Gastrocnemius medialis (tissue), 4 donors: ENCODE measurements at regions not wholly inside any gene's neighbourhood (a gene's known extent, or its start where the extent isn't known, plus 50 kb on each side); places are given as distances from the start of the nearest gene placed in this dataset.

Experiments used
- ATAC-seq, 2 donors: fragments of 150-250 bp; one replicate each; pipeline ENCODE4 v1.9.1; 2016
- DNase-seq, 2 donors: peaks; one replicate each; pipeline ENCODE4 v3.0.0-alpha.2; 2019
- H3K27ac ChIP-seq, 4 donors: fragments of 200-600 bp; sonication (generic); 1 replicate in 1 of 4; 2 replicates in 3 of 4; pipeline ENCODE4 v1.5.1; 2016 to 2018; ENCODE audit warnings: mild to moderate bottlenecking in 2 of 4, moderate library complexity in 1 of 4
- H3K27me3 ChIP-seq, 3 donors: fragments of 200-600 bp; sonication (generic) in 2 of 3; 1 replicate in 1 of 3; 2 replicates in 2 of 3; pipeline versions ENCODE4 v1.5.1 to v1.6.0; 2016 to 2019; ENCODE audit warnings: mild to moderate bottlenecking in 1 of 3, moderate library complexity in 1 of 3
- H3K36me3 ChIP-seq, 2 donors: fragments of 200-600 bp; sonication (generic) in 1 of 2; one replicate each; pipeline ENCODE4 v1.5.1; 2017 to 2018
- H3K4me1 ChIP-seq, 2 donors: fragments of 200-600 bp; sonication (generic) in 1 of 2; one replicate each; pipeline ENCODE4 v1.5.1; 2016 to 2017; ENCODE audit warnings: mild to moderate bottlenecking in 2 of 2
- H3K4me3 ChIP-seq, 4 donors: fragments of 200-600 bp; sonication (generic) in 3 of 4; 1 replicate in 1 of 4; 2 replicates in 3 of 4; pipeline ENCODE4 v1.5.1; 2016 to 2019; ENCODE audit warnings: mild to moderate bottlenecking in 2 of 4
- H3K9me3 ChIP-seq, 3 donors: fragments of 200-600 bp; sonication (generic) in 2 of 3; 1 replicate in 1 of 3; 2 replicates in 2 of 3; pipeline ENCODE4 v1.5.1; 2016 to 2019
- POLR2A ChIP-seq, 2 donors: fragments of 450-650 bp; IDR thresholded peaks; one replicate each; pipeline ENCODE4 v1.6.1; 2017; ENCODE audit warnings: antibody characterized with exemption in 2 of 2, mild to moderate bottlenecking in 2 of 2, moderate library complexity in 2 of 2
- in situ Hi-C, 4 donors: fragments of 200-750 bp; cut with MboI; loops; one replicate each; pipeline versions ENCODE4 v1.15.0 to v1.8.0; 2017; ENCODE audit warnings: low sequenced_read_pairs in 4 of 4
- intact Hi-C: fragments of 100-400 bp; cut with DNase I; formaldehyde crosslinking; loops from one replicate; pipeline ENCODE4 v1.15.1; 2023; ENCODE audit warnings: low total_unique reads
- TF ChIP-seq, protein P1 (sequence below), 5 experiments: fragments of 450-650 bp in 3 of 5; fragments of 200-600 bp in 2 of 5; sonication (generic) in 2 of 5; IDR thresholded peaks in 4 of 5; conservative IDR thresholded peaks in 1 of 5; 1 replicate in 4 of 5; 2 replicates in 1 of 5; pipeline ENCODE4 v1.5.1; 2016 to 2019; ENCODE audit warnings: antibody characterized with exemption in 5 of 5, mild to moderate bottlenecking in 3 of 5, moderate library complexity in 3 of 5

DNA sequence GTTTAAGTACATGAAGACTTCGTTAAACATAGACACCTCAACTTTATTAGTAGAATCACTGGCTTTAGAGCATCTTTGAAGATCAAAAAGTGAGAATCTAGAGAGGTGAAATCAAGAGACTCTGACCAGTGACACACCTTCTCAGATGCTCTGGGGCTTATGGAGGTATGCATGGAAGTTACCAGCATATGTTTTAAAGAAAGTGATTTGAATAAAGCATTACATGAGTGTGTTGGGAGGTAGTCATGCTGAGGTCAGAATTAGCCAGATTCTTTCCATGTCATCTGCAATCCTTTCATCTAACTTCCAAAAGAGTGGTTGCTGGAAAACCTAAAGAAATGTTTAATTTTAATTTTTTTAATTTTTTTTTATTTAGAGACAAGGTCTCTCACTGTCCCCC, 658.0 kb upstream of the GOLIM4 start:
- intact Hi-C loops: no loop called here
- Histone ChIP-seq H3K27ac (no peak overlapping the region), H3K9me3 (no peaks in the 10 kb centered on the region), H3K27me3 (no peaks in the 10 kb centered on the region), H3K4me3 (no peak overlapping the region), H3K36me3 (no peaks in the 10 kb centered on the region), H3K4me1 (no peaks in the 10 kb centered on the region)
- in situ Hi-C loops: no loop called here
- no peak for TF ChIP-seq POLR2A (IDR thresholded peaks at IDR 0.05)
- TF ChIP-seq, protein P1, sequence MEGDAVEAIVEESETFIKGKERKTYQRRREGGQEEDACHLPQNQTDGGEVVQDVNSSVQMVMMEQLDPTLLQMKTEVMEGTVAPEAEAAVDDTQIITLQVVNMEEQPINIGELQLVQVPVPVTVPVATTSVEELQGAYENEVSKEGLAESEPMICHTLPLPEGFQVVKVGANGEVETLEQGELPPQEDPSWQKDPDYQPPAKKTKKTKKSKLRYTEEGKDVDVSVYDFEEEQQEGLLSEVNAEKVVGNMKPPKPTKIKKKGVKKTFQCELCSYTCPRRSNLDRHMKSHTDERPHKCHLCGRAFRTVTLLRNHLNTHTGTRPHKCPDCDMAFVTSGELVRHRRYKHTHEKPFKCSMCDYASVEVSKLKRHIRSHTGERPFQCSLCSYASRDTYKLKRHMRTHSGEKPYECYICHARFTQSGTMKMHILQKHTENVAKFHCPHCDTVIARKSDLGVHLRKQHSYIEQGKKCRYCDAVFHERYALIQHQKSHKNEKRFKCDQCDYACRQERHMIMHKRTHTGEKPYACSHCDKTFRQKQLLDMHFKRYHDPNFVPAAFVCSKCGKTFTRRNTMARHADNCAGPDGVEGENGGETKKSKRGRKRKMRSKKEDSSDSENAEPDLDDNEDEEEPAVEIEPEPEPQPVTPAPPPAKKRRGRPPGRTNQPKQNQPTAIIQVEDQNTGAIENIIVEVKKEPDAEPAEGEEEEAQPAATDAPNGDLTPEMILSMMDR (IDR thresholded peaks at IDR 0.05 in 4 of 5, conservative IDR thresholded peaks at IDR 0.05 in 1 of 5): no peak
- DNase-seq (no peak), ATAC-seq (no peak)

DNA sequence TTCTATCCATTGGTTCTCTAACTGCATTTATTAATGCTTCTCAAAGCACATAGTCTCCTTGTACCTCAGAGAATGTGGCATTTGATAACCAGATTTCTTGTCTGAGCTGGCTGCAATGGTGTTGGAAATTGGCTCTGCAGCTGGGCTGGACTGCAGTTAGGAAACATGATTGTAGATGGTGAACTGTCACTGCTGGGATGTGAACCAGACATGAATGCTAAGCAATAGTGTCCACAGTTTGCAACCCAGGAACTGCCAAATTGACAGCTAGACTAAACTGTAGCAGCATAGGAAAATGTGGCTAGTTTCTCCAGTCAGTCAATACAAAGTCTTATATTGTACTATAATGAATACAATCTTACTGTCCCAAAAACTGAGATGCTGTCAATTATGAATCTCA, 656.6 kb upstream of the GOLIM4 start:
- ATAC-seq (no peak), DNase-seq (no peak)
- Histone ChIP-seq H3K27me3 (no peaks in the 10 kb centered on the region), H3K4me1 (no peaks in the 10 kb centered on the region), H3K27ac (no peak overlapping the region), H3K36me3 (no peaks in the 10 kb centered on the region), H3K9me3 (no peaks in the 10 kb centered on the region), H3K4me3 (no peak overlapping the region)
- in situ Hi-C loops (no loop called here), intact Hi-C loops (no loop called here)
- TF ChIP-seq, protein P1 (IDR thresholded peaks at IDR 0.05 in 4 of 5, conservative IDR thresholded peaks at IDR 0.05 in 1 of 5): no peak
- no peak for TF ChIP-seq POLR2A (IDR thresholded peaks at IDR 0.05)

DNA sequence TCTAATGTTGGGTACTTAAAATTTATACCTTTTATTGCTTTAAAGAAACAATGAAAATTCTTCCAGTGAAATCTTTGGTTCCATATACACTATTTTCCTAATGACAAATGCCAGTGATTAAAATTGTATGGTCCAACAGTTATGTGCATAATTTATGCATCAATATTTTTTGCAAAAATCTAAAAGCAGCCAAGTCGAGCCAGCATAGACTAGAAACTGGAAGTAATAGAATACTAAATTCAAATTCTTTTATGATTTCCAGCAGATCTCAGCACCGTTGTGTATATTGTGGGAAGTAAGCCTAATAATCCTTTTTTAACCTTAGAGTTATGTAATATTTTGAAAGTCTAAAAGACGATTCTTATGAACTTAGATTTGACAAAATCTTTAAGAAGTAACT, 652.0 kb upstream of the GOLIM4 start:
- ATAC-seq: no peak
- H3K9me3 ChIP-seq: no peaks in the 10 kb centered on the region
- intact Hi-C loops (no loop called here), in situ Hi-C loops (no loop called here)
- no peak overlapping the region for H3K4me3 ChIP-seq
- DNase-seq: no peak
- no peaks in the 10 kb centered on the region for H3K27me3 ChIP-seq
- H3K36me3 ChIP-seq: no peaks in the 10 kb centered on the region
- no peak overlapping the region for H3K27ac ChIP-seq
- TF ChIP-seq, protein P1 (IDR thresholded peaks at IDR 0.05 in 4 of 5, conservative IDR thresholded peaks at IDR 0.05 in 1 of 5): no peak
- TF ChIP-seq POLR2A (IDR thresholded peaks at IDR 0.05): no peak
- H3K4me1 ChIP-seq: no peaks in the 10 kb centered on the region

DNA sequence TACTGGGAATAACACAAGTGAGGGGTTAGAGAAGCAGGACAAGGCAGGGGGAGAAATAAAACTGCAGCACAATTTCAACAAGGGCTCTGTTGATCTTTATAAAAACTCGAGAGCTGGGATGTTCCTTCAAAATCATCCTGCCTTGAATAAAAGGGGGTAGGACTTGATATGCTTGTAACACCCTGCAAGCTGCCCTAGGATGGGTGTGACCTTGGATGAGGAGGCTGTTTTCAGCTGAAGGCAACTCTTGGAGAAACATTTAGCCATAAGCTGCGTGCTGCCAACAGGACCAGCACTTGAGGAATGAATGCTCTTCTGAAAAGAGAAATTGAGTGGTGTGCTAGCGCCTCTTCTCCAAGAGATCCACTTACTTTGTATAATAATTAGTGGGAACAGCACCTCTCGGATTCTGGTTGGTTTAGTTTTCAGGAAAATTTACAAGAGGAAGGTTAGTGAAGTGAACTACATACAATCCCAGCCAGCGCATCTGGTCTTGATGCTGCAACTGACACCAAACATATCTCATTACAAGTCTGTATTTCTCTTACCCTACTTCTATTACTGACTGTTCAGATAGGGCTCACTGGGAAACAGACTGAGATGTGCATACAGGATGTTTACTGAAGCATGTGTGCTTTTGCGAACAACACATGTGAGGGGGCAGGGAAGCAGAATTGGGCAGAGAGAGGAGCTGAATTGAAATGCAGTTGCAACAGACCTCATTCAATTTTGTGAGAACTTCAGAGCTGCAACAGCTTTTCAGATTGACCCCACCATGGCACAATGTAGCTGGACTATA, 643.0 kb upstream of the GOLIM4 start:
- TF ChIP-seq POLR2A (IDR thresholded peaks at IDR 0.05): no peak
- TF ChIP-seq, protein P1 (IDR thresholded peaks at IDR 0.05 in 4 of 5, conservative IDR thresholded peaks at IDR 0.05 in 1 of 5): no peak
- in situ Hi-C loops (no loop called here), intact Hi-C loops (no loop called here)
- no peak overlapping the region for H3K27ac ChIP-seq
- no peaks in the 10 kb centered on the region for H3K27me3 ChIP-seq
- DNase-seq: no peak
- no peaks in the 10 kb centered on the region for H3K4me1 ChIP-seq
- ATAC-seq: no peak
- no peak overlapping the region for H3K4me3 ChIP-seq
- no peaks in the 10 kb centered on the region for H3K9me3 ChIP-seq
- no peaks in the 10 kb centered on the region for H3K36me3 ChIP-seq

DNA sequence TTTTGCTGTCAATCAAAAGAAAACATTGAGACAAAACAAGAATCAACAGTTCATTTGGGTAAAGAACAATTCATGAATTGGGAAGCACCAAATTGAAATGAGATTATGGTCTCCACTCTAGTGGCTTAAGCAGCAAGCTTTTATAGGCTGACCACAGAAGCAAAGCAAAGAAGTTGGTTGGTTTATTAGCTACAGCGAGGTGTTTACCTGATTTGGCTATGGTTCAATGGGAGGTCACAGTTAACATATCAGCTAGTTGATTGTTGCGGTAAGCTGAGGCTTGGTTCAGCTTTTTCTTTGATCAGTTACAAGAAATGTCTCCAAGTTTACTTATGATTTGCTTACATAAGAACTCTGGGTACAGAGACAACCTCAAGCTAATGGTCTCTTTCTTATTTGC, 640.5 kb upstream of the GOLIM4 start:
- Histone ChIP-seq H3K27me3 (no peaks in the 10 kb centered on the region), H3K27ac (no peak overlapping the region), H3K4me3 (no peak overlapping the region), H3K9me3 (no peaks in the 10 kb centered on the region), H3K36me3 (no peaks in the 10 kb centered on the region), H3K4me1 (no peaks in the 10 kb centered on the region)
- DNase-seq (no peak), ATAC-seq (no peak)
- in situ Hi-C loops (no loop called here), intact Hi-C loops (no loop called here)
- no peak for TF ChIP-seq POLR2A (IDR thresholded peaks at IDR 0.05)
- TF ChIP-seq, protein P1 (IDR thresholded peaks at IDR 0.05 in 4 of 5, conservative IDR thresholded peaks at IDR 0.05 in 1 of 5): no peak
